ELF-1 (cell line): ENCODE measurements at regions not wholly inside any gene's neighbourhood (a gene's known extent, or its start where the extent isn't known, plus 50 kb on each side); places are given as distances from the start of the nearest gene placed in this dataset.
"Not testable (repeated sequence)": the region's sequence is repeated elsewhere in the genome, so short reads cannot be mapped to it uniquely, and the experiment has no call there.

ENCODE experiments used
- DNase-seq: peaks from one replicate; pipeline ENCODE4 v3.0.0-alpha.2; 2016; ENCODE audit warnings: low read depth, low spot score

DNA sequence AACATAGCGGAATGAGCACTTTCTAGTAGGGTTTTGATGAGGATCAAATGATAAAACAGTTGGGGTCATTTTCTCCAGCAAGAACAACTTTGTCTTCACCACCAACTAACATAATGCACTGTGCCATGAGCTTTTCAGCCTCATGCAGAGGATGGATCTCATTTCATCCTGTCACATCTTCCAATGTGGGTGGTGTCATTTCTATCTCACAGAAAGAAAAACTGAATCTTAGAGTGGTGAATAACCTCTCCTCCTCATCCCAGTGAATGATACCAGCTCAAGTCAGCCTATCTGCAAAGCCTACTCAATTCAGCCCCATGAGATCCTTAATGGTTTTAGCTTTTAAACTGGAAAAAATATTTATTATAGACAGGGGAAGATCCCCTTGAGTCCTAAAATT, 1147.2 kb downstream of the VRK1 start:
- no peak for DNase-seq

DNA sequence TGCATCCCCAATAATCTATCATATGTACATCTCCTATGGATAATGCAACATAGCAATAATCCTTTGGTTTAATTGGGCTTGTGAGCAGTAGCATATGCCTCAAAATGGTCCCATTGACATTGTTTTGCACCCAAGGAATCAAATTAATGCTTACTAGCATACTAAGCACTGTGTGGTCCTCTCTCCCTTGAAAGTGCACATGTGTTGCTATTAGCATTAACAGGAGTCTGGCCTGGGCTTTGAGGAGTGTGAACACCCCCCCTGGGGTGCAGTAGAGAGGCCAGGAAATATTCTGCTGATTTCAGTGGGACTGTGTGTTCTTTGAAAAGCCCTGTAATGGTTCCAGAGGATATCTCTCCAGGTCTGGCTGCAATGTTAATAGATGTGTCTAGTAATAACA, 1148.4 kb downstream of the VRK1 start:
- no peak for DNase-seq

- peak; percentile 5 for DNase-seq
These were observed 1149.1 kb downstream of the VRK1 start for GRCh38 chr14:97946240-97946639.

DNA sequence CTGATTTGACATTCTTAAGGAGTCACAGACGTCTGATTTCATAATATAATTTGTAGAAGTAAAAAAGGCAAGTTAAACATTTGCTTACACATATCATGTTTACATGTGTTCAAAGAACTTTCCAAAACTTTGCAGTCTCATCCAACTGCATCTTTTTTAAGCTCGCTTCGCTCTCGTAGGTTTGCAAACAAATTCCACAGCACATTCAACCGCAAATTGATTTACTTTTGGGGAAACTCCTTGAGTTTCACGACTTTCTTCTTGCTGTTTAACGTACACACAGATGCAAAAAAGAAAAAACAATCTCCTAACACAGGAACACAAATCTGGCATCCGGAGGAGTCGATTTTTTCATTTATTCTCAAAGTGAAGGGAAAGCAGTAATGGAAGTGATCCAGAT, 1149.5 kb downstream of the VRK1 start:
- no peak for DNase-seq

- peak; percentile 69 for DNase-seq
These were observed 1151.7 kb downstream of the VRK1 start for GRCh38 chr14:97948841-97949240.

- DNase-seq = no peak
These were observed 1159.6 kb downstream of the VRK1 start for GRCh38 chr14:97956581-97957340.

DNA sequence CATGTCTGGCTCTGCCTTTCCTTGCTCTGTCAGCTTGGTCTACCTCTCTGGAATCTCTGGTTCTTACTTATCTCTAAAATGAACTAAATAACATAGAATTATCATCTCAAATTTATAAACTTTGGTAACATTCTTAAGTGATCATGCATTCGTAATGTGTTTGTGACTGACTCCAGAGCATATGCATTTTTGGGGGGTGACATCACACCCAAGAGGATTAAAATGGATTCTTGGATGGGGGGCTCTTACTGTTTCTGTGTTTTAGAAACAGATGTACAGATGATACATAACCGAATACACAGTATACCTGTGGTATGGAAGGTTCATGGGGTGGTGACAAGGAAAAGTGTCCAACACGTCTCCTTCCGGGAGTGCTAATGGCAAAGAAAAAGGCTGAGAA, 1162.1 kb downstream of the VRK1 start:
- DNase-seq = no peak

DNA sequence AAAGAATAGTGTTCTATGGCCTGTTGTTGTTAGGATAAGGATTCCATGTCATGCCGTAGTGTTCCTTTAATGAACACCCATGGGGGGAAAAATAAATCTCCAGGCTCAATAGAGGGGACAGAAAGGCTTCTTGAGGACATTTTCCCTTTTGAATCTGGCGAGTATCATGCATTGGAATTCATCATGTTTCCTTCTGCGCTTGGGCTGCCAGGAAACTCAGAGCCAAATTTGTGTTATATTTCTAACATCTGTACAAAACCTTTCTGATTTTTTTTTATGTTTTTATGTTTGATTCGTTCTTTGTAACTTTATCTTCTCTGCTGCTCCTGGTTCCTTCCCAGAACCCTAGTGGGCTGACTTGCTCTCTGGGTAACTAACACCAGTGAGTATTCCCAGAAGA, 1163.3 kb downstream of the VRK1 start:
- DNase-seq = no peak

- DNase-seq = no peak
These were observed 1173.0 kb downstream of the VRK1 start for GRCh38 chr14:97970222-97970621.

- DNase-seq = no peak
These were observed 1178.0 kb downstream of the VRK1 start for GRCh38 chr14:97975216-97975615.

DNA sequence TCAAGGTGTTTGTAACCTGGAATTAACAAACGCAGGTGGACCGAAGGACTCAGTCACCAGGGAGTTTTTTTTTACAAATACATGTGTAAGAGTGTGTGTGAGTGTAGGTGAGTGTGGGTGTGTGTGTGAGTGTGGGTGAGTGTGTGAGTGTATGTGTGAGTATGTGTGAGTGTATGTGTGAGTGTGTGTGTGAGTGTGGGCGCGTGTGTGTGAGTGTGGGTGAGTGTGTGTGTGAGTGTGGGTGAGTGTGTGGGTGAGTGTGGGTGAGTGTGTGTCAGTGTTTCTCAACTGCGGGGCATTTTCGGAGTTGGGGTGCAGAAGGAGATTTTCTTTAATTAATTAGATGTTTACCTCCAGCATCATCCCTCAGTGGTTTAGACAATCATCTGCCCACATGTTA, 1178.8 kb downstream of the VRK1 start:
- no peak for DNase-seq

- DNase-seq = no peak
These were observed 1179.7 kb downstream of the VRK1 start for GRCh38 chr14:97976861-97977260.

DNA sequence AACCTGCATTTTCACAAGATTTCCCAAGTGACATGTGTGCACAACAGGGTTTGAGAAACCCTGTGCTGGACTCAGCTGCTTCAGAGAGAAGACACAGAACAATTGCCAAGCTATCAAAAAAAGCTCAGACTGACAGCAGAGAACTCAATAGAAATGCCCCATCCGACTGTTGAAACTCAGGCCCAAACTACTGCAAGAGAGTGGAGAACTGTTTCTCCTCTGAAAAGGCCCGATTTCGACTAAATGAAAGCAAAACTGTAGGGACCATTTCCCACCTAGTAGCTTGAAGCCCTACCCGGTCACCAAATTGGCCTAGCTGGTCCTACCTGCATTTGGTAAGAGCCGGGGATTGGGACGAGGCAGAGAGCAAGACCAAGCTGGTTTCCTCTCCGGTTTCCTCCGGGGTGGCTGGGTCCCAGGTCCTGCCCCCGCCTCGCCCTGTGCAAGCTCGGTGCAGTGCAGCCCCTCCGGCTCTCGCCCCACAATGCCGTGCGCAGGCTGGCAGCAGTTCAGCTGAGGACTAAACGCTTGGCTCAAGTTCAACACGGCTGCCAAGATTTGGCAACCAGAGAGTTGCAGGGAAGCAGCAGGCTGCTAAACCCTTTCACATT, 1180.6 kb downstream of the VRK1 start:
- peak; percentile 1 for DNase-seq

DNA sequence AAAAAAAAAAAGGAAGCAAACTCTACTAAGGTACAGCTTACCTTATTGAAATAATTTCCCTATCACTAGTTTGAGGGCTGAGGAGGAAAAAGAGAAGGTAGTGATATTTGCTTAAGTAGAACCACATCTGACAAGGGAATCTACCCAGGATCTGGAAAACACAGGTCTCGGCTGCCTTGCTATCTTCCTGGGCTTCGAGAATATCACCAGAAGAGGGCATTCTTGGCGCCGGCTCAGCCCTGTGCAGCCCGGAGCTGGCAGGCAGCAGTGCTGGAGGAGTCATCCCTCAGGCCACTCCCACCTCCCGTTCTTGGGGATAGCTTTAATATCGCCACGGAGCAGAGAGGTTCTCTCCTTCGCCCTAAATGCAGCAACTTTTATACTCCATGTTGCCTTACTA, 1181.2 kb downstream of the VRK1 start:
- peak; percentile 79 for DNase-seq

DNA sequence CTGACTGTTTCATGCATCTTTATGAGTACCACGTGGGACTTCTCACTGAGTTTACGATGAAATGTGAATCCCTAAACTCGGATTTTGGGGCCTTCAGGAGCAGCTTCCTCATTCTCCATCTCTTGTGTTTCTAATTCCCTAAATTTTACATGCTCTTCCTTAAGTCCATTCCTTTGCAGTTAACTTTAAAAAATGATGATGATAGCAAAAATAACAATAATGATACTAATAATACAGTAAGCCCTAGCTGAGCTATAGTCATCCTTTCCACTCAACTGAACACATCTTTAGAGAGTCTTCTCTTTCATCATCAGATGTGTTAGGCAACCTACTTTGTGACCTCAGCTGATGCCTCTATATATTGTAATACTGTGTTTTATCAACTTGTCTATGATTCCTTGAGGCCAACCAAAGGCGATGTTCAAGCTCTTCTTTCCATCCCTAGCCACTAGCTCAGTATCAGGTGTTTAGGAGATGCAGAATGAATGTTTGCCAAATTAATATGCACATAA, 1196.4 kb downstream of the VRK1 start:
- no peak for DNase-seq

DNA sequence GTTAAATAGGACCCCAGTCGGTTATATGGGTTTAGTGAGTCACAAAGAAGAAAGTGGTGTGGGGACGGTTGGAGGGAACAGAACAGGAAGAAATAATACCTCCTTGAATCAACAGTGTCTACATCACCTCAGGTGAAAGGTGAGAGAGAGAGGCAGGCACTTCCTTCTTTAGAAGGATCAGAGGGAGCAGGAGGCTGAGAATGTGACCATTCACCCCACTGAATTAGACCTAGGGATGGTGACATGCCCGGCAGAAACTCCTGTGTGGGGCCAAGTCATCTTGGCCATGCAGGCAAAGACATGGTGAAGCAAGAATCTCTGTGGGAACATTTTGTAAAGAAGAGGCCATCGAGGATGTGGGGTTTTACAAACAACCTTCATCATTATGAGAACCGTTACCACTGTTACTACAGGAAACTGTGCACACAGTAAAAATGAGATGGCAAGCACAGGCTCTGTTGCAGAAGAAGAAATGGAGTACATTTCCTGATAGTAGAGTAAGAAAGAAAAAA, 1196.9 kb downstream of the VRK1 start:
- no peak for DNase-seq

- no peak for DNase-seq
These were observed 1197.9 kb downstream of the VRK1 start for GRCh38 chr14:97995038-97995437.

- DNase-seq = no peak
These were observed 1198.3 kb downstream of the VRK1 start for GRCh38 chr14:97995531-97995930.

- no peak for DNase-seq
These were observed 1208.8 kb downstream of the VRK1 start for GRCh38 chr14:98006008-98006407.

- no peak for DNase-seq
These were observed 1211.4 kb downstream of the VRK1 start for GRCh38 chr14:98008381-98009113.

DNA sequence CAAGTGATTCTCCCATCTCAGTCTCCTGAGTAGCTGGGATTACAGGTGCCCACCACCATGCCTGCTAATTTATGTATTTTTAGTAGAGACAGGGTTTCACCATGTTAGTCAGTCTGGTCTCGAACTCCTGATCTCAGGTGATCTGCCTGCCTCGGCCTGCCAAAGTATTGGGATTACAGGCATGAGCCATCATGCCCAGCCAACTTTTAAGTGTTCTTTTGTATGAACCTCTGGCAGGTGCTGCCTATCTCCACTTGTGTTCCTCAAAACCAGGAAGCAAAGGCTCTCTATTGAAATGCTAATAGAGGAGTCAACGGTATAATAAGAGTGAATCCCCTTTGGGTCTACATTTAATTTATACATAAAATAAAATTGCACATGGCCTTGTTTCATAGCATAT, 1212.0 kb downstream of the VRK1 start:
- not testable (repeated sequence) for DNase-seq

GRCh38 chr14:98010784-98011183, 1213.6 kb downstream of the VRK1 start:
- DNase-seq = no peak
